ENCODE measurements at regions not wholly inside any gene's neighbourhood (a gene's known extent, or its start where the extent isn't known, plus 50 kb on each side); places are given as distances from the start of the nearest gene placed in this dataset.

- no peaks in the 10 kb centered on the region for H3K36me3 ChIP-seq
- H3K9me3 ChIP-seq (ENCODE audit: severe bottlenecking): peaks cover 2% of the 10 kb centered on the region
- H3K27me3 ChIP-seq (ENCODE audit: insufficient read depth, low read depth, severe bottlenecking): no peaks in the 10 kb centered on the region
- no peak for TF ChIP-seq CTCF (IDR thresholded peaks at IDR 0.05; ENCODE audit: low read depth, low read length)
- H3K4me3 ChIP-seq (ENCODE audit: low read depth, low read length): no peak overlapping the region
- no peak for DNase-seq
- peak overlapping the region; percentile 89 for H3K27ac ChIP-seq
These were observed 105.3 kb upstream of the BOD1 start for GRCh38 chr5:173721601-173722232.

- DNase-seq: no peak
- H3K4me3 ChIP-seq (ENCODE audit: low read depth, low read length): no peak overlapping the region
- no peak for TF ChIP-seq CTCF (IDR thresholded peaks at IDR 0.05; ENCODE audit: low read depth, low read length)
- peaks cover 2% of the 10 kb centered on the region for H3K9me3 ChIP-seq (ENCODE audit: severe bottlenecking)
- H3K27ac ChIP-seq: no peak overlapping the region
- H3K36me3 ChIP-seq: no peaks in the 10 kb centered on the region
- H3K27me3 ChIP-seq (ENCODE audit: insufficient read depth, low read depth, severe bottlenecking): no peaks in the 10 kb centered on the region
These were observed 110.6 kb upstream of the BOD1 start for GRCh38 chr5:173726846-173727557.

- TF ChIP-seq CTCF (IDR thresholded peaks at IDR 0.05; ENCODE audit: low read depth, low read length): no peak
- DNase-seq: no peak
- no peak overlapping the region for H3K27ac ChIP-seq
- no peaks in the 10 kb centered on the region for H3K27me3 ChIP-seq (ENCODE audit: insufficient read depth, low read depth, severe bottlenecking)
- H3K36me3 ChIP-seq: no peaks in the 10 kb centered on the region
- no peak overlapping the region for H3K4me3 ChIP-seq (ENCODE audit: low read depth, low read length)
- peaks cover 2% of the 10 kb centered on the region for H3K9me3 ChIP-seq (ENCODE audit: severe bottlenecking)
These were observed 111.7 kb upstream of the BOD1 start for GRCh38 chr5:173727839-173728778.

- Histone ChIP-seq H3K9me3 (ENCODE audit: severe bottlenecking) (peaks cover 2% of the 10 kb centered on the region), H3K27ac (no peak overlapping the region), H3K36me3 (no peaks in the 10 kb centered on the region), H3K4me3 (ENCODE audit: low read depth, low read length) (no peak overlapping the region), H3K27me3 (ENCODE audit: insufficient read depth, low read depth, severe bottlenecking) (no peaks in the 10 kb centered on the region)
- no peak for TF ChIP-seq CTCF (IDR thresholded peaks at IDR 0.05; ENCODE audit: low read depth, low read length)
- DNase-seq: no peak
These were observed 112.8 kb upstream of the BOD1 start for GRCh38 chr5:173729079-173729765.

GRCh38 chr5:173730632-173731298 is 114.3 kb upstream of the BOD1 start:
- TF ChIP-seq CTCF (IDR thresholded peaks at IDR 0.05; ENCODE audit: low read depth, low read length): no peak
- Histone ChIP-seq H3K9me3 (ENCODE audit: severe bottlenecking) (peaks cover 2% of the 10 kb centered on the region), H3K4me3 (ENCODE audit: low read depth, low read length) (no peak overlapping the region), H3K27ac (no peak overlapping the region), H3K27me3 (ENCODE audit: insufficient read depth, low read depth, severe bottlenecking) (no peaks in the 10 kb centered on the region), H3K36me3 (no peaks in the 10 kb centered on the region)
- no peak for DNase-seq

Data from WERI-Rb-1 (cell line).